K562 (cell line): ENCODE measurements at regions not wholly inside any gene's neighbourhood (a gene's known extent, or its start where the extent isn't known, plus 50 kb on each side); places are given as distances from the start of the nearest gene placed in this dataset.

Source experiments
- CBFB ChIP-seq: sonication (generic); formaldehyde crosslinking; IDR thresholded peaks from 2 replicates; pipeline ENCODE4 v1.4.0; 2020; ENCODE audit warnings: mild to moderate bottlenecking, missing genetic modification reagents
- CLOCK ChIP-seq: fragments of 250-450 bp; sonication (Bioruptor Pico); IDR thresholded peaks from 2 replicates; pipeline ENCODE4 v1.4.0; 2020; ENCODE audit warnings: mild to moderate bottlenecking, moderate library complexity, borderline replicate concordance
- DPF2 ChIP-seq: fragments of 450-650 bp; IDR thresholded peaks from 2 replicates; pipeline ENCODE4 v1.6.1; 2016
- FOXJ3 ChIP-seq: sonication (generic); formaldehyde crosslinking; IDR thresholded peaks from 2 replicates; pipeline ENCODE4 v1.4.0; 2020; ENCODE audit warnings: mild to moderate bottlenecking, missing genetic modification reagents
- POLR2AphosphoS5 ChIP-seq: IDR thresholded peaks from 2 replicates; pipeline ENCODE4 v1.6.1; 2011; ENCODE audit warnings: mild to moderate bottlenecking, low read depth, low read length, moderate library complexity; ENCODE audit not compliant: control insufficient read depth, insufficient read depth
- SIN3B ChIP-seq: fragments of 450-650 bp; IDR thresholded peaks from 2 replicates; pipeline ENCODE4 v1.6.1; 2017; ENCODE audit warnings: low read depth, mild to moderate bottlenecking, moderate library complexity
- SPI1 ChIP-seq: IDR thresholded peaks from 2 replicates; pipeline ENCODE4 v1.6.1; 2011; ENCODE audit warnings: low read depth, low read length, control low read depth, borderline replicate concordance
- ZNF124 ChIP-seq: sonication (generic); formaldehyde crosslinking; IDR thresholded peaks from 2 replicates; pipeline ENCODE4 v1.8.1; 2022; ENCODE audit warnings: missing genetic modification reagents

DNA sequence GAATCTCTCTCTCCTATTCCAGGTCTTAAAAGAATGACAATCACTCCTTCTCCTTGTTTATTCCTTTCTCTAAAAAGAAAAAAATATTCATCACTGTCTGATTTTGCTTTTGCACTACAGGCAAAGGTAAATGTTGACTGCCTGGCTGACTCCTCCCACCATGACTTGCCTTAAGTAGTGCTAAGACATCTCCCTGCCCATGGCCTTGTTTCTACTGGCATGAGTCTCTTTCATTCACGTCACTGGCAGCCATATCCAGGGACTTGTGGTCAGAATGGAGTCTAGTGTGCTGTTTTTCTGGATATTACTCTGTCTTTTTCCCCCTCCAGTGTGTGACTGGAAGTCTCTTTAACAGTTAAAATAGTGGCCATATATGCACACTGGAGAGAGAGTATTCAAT lies 522.9 kb upstream of the DAB2 start:
- no peak for TF ChIP-seq POLR2AphosphoS5
- TF ChIP-seq FOXJ3 (CRISPR knock-in tag): no peak
- no peak for TF ChIP-seq SPI1
- no peak for TF ChIP-seq SIN3B
- no peak for TF ChIP-seq CBFB (CRISPR knock-in tag)
- TF ChIP-seq ZNF124 (CRISPR knock-in tag): no peak
- no peak for TF ChIP-seq DPF2
- no peak for TF ChIP-seq CLOCK
